HFFc6 (cell line): ENCODE measurements at regions not wholly inside any gene's neighbourhood (a gene's known extent, or its start where the extent isn't known, plus 50 kb on each side); places are given as distances from the start of the nearest gene placed in this dataset.

Source experiments
- DNase-seq: peaks from one replicate; pipeline ENCODE4 v3.0.0-alpha.2; 2018
- H3K27ac Mint-ChIP-seq: 2 replicates; pipeline ENCODE4 v1.8.0; 2020; ENCODE audit warnings: mild to moderate bottlenecking, mixed read lengths
- H3K27me3 Mint-ChIP-seq: 2 replicates; pipeline ENCODE4 v1.8.0; 2021; ENCODE audit warnings: mild to moderate bottlenecking, moderate library complexity, mixed read lengths; ENCODE audit not compliant: insufficient read depth
- H3K36me3 Mint-ChIP-seq: 2 replicates; pipeline ENCODE4 v1.8.0; 2021; ENCODE audit warnings: low read depth, mixed read lengths
- H3K4me1 Mint-ChIP-seq: 2 replicates; pipeline ENCODE4 v1.8.0; 2020; ENCODE audit warnings: low read depth, mixed read lengths
- H3K4me3 Mint-ChIP-seq: 2 replicates; pipeline ENCODE4 v1.8.0; 2020; ENCODE audit warnings: mild to moderate bottlenecking, moderate library complexity, mixed read lengths
- H3K9me3 Mint-ChIP-seq: 2 replicates; pipeline ENCODE4 v1.8.0; 2020; ENCODE audit warnings: mild to moderate bottlenecking, mixed read lengths
- CTCF ChIP-seq: fragments of 200-600 bp; sonication (generic); IDR thresholded peaks from 2 replicates; pipeline ENCODE4 v1.5.0; 2021; ENCODE audit warnings: antibody characterized with exemption, mild to moderate bottlenecking

- no peaks in the 10 kb centered on the region for H3K4me1 Mint-ChIP-seq
- H3K27me3 Mint-ChIP-seq = no peaks in the 10 kb centered on the region
- no peak for DNase-seq
- no peak overlapping the region for H3K4me3 Mint-ChIP-seq
- H3K27ac Mint-ChIP-seq = no peak overlapping the region
- no peaks in the 10 kb centered on the region for H3K36me3 Mint-ChIP-seq
- H3K9me3 Mint-ChIP-seq = peaks cover 40% of the 10 kb centered on the region
- no peak for TF ChIP-seq CTCF
These were observed 56.1 kb upstream of the ADAMTS9 start for GRCh38 chr3:64743887-64744243.

- H3K9me3 Mint-ChIP-seq = peaks cover 40% of the 10 kb centered on the region
- no peaks in the 10 kb centered on the region for H3K36me3 Mint-ChIP-seq
- no peak overlapping the region for H3K27ac Mint-ChIP-seq
- H3K4me3 Mint-ChIP-seq = no peak overlapping the region
- H3K27me3 Mint-ChIP-seq = no peaks in the 10 kb centered on the region
- DNase-seq = no peak
- no peak for TF ChIP-seq CTCF
- H3K4me1 Mint-ChIP-seq = no peaks in the 10 kb centered on the region
These were observed 55.5 kb upstream of the ADAMTS9 start for GRCh38 chr3:64743156-64743886.

- no peak overlapping the region for H3K27ac Mint-ChIP-seq
- H3K4me1 Mint-ChIP-seq = no peaks in the 10 kb centered on the region
- DNase-seq = no peak
- H3K27me3 Mint-ChIP-seq = no peaks in the 10 kb centered on the region
- H3K9me3 Mint-ChIP-seq = peaks cover 45% of the 10 kb centered on the region
- no peak overlapping the region for H3K4me3 Mint-ChIP-seq
- no peak for TF ChIP-seq CTCF
- no peaks in the 10 kb centered on the region for H3K36me3 Mint-ChIP-seq
These were observed 53.5 kb upstream of the ADAMTS9 start for GRCh38 chr3:64741341-64741740.

- no peak for DNase-seq
- no peak for TF ChIP-seq CTCF
- Mint-ChIP-seq H3K36me3 (no peaks in the 10 kb centered on the region), H3K27ac (no peak overlapping the region), H3K27me3 (no peaks in the 10 kb centered on the region), H3K4me1 (no peaks in the 10 kb centered on the region), H3K9me3 (peaks cover 36% of the 10 kb centered on the region), H3K4me3 (no peak overlapping the region)
These were observed 52.3 kb upstream of the ADAMTS9 start for GRCh38 chr3:64739971-64740631.
